Panc1 (cell line): ENCODE measurements at regions not wholly inside any gene's neighbourhood (a gene's known extent, or its start where the extent isn't known, plus 50 kb on each side); places are given as distances from the start of the nearest gene placed in this dataset.

Source experiments
- CTCF ChIP-seq: fragments of 450-650 bp; IDR thresholded peaks from 2 replicates; pipeline ENCODE4 v1.5.1; 2017; ENCODE audit warnings: mild to moderate bottlenecking
- POLR2AphosphoS5 ChIP-seq: IDR thresholded peaks from 2 replicates; pipeline ENCODE4 v1.6.1; 2012; ENCODE audit warnings: mild to moderate bottlenecking, low read depth, low read length, moderate library complexity
- TF ChIP-seq, protein P1 (sequence below), 2 experiments: IDR thresholded peaks; 2 replicates each; pipeline ENCODE4 v1.6.1; 2011 to 2012; ENCODE audit warnings: low read depth in 2 of 2, control low read depth in 1 of 2, low read length in 1 of 2, mild to moderate bottlenecking in 1 of 2, moderate library complexity in 1 of 2; ENCODE audit not compliant: insufficient read depth in 1 of 2

- no peak for TF ChIP-seq CTCF
- no peak for TF ChIP-seq POLR2AphosphoS5
- TF ChIP-seq, protein P1, sequence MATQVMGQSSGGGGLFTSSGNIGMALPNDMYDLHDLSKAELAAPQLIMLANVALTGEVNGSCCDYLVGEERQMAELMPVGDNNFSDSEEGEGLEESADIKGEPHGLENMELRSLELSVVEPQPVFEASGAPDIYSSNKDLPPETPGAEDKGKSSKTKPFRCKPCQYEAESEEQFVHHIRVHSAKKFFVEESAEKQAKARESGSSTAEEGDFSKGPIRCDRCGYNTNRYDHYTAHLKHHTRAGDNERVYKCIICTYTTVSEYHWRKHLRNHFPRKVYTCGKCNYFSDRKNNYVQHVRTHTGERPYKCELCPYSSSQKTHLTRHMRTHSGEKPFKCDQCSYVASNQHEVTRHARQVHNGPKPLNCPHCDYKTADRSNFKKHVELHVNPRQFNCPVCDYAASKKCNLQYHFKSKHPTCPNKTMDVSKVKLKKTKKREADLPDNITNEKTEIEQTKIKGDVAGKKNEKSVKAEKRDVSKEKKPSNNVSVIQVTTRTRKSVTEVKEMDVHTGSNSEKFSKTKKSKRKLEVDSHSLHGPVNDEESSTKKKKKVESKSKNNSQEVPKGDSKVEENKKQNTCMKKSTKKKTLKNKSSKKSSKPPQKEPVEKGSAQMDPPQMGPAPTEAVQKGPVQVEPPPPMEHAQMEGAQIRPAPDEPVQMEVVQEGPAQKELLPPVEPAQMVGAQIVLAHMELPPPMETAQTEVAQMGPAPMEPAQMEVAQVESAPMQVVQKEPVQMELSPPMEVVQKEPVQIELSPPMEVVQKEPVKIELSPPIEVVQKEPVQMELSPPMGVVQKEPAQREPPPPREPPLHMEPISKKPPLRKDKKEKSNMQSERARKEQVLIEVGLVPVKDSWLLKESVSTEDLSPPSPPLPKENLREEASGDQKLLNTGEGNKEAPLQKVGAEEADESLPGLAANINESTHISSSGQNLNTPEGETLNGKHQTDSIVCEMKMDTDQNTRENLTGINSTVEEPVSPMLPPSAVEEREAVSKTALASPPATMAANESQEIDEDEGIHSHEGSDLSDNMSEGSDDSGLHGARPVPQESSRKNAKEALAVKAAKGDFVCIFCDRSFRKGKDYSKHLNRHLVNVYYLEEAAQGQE (IDR thresholded peaks at IDR 0.05; ENCODE audit: insufficient read depth in 1 of 2, low read depth in 2 of 2, low read length in 1 of 2), result no peak
Measured at GRCh38 chr5:2137444-2138050, 254.8 kb upstream of the IRX4 start.
